GM12874 (cell line): ENCODE measurements at regions not wholly inside any gene's neighbourhood (a gene's known extent, or its start where the extent isn't known, plus 50 kb on each side); places are given as distances from the start of the nearest gene placed in this dataset.

ENCODE experiments used
- TF ChIP-seq, protein P1 (sequence below): IDR thresholded peaks from 2 replicates; pipeline ENCODE4 v1.5.1; 2011; ENCODE audit warnings: low read depth, mild to moderate bottlenecking, control low read depth, low read length, moderate library complexity; ENCODE audit not compliant: insufficient read depth

DNA sequence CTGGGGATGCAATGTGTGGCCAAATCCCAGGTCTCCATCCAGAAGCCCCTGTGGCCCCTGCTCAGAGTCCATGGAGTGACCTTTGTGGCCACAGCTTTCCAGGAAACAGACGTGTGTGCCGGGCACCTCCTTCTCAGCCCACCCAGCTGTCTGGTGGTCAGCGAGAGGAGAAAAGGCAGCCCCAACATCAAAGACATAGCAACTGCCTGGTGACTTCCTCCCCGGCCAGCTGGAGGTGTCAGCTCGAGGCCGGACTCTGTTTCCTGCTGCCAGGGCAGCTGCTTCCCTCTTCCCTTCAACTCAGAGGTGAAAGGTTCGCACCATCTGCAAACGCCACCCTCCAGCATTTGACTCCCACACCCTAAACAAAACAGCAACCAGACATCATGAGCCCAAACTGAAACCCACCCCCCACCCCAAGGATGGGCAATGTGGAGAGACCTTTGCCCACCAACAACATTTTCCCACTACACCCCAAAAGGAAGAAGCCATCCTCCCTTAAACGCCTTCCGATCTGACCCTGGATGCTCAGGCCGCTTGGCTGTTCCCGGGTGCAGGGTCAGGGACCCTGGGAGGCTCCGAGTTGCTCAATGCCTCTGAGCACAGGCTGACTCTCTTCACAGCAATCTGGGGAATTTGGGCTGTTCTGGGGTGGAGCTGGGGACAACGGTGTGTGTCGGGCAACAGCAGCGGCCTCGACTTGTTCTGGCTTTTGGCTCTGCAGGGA, 162.3 kb downstream of the PSMG1 start:
- TF ChIP-seq, protein P1, sequence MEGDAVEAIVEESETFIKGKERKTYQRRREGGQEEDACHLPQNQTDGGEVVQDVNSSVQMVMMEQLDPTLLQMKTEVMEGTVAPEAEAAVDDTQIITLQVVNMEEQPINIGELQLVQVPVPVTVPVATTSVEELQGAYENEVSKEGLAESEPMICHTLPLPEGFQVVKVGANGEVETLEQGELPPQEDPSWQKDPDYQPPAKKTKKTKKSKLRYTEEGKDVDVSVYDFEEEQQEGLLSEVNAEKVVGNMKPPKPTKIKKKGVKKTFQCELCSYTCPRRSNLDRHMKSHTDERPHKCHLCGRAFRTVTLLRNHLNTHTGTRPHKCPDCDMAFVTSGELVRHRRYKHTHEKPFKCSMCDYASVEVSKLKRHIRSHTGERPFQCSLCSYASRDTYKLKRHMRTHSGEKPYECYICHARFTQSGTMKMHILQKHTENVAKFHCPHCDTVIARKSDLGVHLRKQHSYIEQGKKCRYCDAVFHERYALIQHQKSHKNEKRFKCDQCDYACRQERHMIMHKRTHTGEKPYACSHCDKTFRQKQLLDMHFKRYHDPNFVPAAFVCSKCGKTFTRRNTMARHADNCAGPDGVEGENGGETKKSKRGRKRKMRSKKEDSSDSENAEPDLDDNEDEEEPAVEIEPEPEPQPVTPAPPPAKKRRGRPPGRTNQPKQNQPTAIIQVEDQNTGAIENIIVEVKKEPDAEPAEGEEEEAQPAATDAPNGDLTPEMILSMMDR, result no peak

DNA sequence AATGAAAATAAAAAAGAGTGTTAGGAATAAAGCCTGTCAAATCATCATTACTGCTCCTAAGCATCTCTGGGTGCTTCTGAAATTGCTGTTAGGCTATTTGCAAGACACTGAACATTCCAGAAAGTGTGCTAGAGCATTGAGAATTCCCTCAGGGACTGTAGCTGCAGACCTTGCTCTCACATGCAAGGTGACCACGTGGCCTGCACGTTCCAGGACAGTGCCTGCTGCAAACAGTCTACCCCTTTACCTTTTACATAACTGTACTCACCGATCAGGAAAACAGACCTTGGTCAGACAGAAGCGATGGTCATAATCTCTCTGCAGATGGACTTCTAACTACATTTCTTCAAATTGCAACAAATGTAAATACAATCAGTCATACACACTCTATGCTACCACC, 164.5 kb downstream of the PSMG1 start:
- TF ChIP-seq, protein P1, result no peak

DNA sequence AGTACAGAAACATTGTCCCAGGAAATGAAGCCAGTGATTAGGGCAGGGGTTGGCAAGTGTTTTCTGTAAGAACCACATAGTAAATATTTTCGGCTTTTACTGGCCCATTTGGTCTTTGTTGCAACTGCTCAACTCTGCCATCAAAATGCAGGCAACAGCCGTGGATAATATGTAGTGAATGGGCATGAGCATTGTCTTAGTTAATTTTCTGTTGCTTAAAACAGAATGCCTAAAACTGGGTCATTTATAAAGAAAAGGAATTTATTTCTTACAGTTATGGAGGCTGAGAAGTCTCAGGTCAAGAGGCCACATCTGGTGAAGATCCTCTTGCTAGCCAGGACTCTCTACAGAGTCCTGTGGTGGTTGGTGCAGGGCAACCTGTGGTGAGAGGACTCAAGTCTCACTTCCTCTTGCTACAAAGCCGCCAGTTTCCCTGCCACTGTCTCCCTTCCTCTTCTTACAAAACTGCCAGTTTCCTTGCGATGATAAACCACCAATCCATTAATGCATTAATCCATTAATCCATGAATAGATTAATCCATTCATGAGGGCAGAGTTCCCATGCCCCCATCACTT, 166.4 kb downstream of the PSMG1 start:
- TF ChIP-seq, protein P1, result no peak

DNA sequence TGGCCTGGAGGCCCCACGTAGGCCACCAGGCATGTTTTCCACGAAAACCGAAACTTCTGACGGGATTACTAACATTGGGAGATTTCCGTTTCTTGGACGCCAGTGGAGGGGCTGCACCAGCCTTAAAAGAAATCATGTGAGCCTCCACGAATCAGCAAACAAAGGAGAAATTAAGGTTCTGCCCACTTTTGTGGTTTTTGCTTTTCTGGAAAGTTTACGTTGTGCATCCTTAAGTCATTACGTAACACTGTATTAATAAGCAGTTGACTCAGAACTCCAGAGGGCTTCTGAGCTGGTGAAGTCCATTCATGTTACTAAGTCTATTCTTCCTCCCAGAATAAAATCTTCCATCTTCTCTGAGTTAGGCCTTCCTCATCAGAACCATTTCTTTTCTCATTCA, 168.5 kb downstream of the PSMG1 start:
- TF ChIP-seq, protein P1, result no peak

DNA sequence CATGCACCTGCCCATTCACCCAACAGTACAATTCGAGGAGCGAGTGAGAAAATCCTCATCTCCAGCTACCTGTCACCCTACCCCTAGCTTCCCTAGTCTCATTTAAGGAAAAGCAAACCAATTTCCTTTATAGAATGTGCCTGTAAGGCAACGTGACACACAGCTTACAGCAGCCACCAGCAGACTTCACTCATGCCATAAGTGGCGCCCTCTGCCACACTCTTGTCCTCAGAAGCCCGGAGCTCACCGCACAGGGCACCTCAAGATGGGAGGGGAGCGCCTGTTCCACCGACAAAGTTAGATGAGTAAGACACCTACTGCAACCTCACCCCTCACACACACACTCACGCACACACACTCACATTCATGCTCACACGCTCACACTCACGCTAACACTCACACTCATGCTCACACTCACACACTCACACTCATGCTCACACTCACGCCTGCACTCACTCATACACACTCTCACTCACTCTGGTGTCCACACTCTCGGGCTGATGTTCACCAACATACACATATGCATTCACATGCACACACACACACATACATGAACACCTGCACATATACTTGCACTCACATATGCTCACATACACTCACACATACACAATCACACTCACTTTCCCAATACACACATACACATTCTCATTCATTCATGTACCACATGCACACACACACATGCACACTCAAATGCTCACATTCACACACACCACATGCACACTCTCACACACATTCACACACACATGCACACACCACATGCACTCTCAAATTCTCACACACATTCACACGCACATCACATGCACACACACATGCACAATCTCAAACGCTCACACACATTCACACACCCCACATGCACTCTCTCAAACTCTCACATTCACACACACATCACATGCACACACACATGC, 170.7 kb downstream of the PSMG1 start:
- TF ChIP-seq, protein P1, result no peak

DNA sequence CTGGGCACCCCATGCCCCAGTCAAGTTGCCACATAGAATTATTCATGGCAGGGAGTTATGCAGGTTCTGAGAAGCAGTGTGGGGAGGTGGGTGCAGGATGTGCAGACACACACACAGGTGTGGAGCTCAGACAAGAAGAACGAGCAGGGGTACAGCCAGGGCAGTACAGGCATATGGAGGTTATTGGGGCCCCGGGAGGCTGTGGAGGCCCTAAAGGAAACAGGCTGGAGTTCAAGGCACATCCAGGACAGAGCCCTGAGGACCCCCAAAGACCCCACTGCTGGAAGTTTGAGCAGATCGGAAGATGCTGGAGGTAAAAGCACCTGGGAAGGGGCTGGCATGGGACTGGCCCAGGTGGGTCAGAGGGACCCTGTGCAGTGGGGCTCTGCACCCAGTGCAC, 171.3 kb downstream of the PSMG1 start:
- TF ChIP-seq, protein P1, result no peak
